ENCODE measurements at regions not wholly inside any gene's neighbourhood (a gene's known extent, or its start where the extent isn't known, plus 50 kb on each side); places are given as distances from the start of the nearest gene placed in this dataset.

DNA sequence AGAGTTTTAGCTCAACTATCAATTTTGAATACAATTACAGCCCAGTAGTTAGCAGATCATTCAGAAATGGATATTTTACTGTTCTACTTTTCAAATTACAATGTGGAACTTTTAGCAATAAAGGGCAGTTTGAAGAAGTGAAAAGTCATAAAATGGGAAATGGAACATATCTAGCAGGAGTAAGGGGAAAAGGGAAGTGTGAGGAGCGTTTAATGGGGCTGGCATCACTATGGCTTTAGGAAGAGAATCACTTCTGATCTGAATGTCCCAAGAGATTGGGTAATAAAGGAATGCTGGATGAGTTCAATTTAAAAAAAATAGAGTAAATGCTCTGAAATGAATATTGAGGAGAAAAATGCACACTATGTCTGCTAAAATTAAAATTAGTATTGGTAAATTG lies 77.4 kb downstream of the ATPSCKMT start:
- TF ChIP-seq, protein P1, sequence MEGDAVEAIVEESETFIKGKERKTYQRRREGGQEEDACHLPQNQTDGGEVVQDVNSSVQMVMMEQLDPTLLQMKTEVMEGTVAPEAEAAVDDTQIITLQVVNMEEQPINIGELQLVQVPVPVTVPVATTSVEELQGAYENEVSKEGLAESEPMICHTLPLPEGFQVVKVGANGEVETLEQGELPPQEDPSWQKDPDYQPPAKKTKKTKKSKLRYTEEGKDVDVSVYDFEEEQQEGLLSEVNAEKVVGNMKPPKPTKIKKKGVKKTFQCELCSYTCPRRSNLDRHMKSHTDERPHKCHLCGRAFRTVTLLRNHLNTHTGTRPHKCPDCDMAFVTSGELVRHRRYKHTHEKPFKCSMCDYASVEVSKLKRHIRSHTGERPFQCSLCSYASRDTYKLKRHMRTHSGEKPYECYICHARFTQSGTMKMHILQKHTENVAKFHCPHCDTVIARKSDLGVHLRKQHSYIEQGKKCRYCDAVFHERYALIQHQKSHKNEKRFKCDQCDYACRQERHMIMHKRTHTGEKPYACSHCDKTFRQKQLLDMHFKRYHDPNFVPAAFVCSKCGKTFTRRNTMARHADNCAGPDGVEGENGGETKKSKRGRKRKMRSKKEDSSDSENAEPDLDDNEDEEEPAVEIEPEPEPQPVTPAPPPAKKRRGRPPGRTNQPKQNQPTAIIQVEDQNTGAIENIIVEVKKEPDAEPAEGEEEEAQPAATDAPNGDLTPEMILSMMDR (IDR thresholded peaks at IDR 0.05; ENCODE audit: poor library complexity, severe bottlenecking) = no peak
- TF ChIP-seq, protein P2, sequence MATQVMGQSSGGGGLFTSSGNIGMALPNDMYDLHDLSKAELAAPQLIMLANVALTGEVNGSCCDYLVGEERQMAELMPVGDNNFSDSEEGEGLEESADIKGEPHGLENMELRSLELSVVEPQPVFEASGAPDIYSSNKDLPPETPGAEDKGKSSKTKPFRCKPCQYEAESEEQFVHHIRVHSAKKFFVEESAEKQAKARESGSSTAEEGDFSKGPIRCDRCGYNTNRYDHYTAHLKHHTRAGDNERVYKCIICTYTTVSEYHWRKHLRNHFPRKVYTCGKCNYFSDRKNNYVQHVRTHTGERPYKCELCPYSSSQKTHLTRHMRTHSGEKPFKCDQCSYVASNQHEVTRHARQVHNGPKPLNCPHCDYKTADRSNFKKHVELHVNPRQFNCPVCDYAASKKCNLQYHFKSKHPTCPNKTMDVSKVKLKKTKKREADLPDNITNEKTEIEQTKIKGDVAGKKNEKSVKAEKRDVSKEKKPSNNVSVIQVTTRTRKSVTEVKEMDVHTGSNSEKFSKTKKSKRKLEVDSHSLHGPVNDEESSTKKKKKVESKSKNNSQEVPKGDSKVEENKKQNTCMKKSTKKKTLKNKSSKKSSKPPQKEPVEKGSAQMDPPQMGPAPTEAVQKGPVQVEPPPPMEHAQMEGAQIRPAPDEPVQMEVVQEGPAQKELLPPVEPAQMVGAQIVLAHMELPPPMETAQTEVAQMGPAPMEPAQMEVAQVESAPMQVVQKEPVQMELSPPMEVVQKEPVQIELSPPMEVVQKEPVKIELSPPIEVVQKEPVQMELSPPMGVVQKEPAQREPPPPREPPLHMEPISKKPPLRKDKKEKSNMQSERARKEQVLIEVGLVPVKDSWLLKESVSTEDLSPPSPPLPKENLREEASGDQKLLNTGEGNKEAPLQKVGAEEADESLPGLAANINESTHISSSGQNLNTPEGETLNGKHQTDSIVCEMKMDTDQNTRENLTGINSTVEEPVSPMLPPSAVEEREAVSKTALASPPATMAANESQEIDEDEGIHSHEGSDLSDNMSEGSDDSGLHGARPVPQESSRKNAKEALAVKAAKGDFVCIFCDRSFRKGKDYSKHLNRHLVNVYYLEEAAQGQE (IDR thresholded peaks at IDR 0.05; ENCODE audit: borderline replicate concordance) = no peak
- TF ChIP-seq EZH2 (IDR thresholded peaks at IDR 0.05; ENCODE audit: borderline replicate concordance, insufficient read depth, low read length, poor library complexity, severe bottlenecking) (no peak), SMC3 (conservative IDR thresholded peaks at IDR 0.05; ENCODE audit: poor library complexity) (no peak)

Data from neural cell (in vitro differentiated cells).